ENCODE measurements at regions not wholly inside any gene's neighbourhood (a gene's known extent, or its start where the extent isn't known, plus 50 kb on each side); places are given as distances from the start of the nearest gene placed in this dataset.
"Not testable (repeated sequence)": the region's sequence is repeated elsewhere in the genome, so short reads cannot be mapped to it uniquely, and the experiment has no call there.

- no peak for DNase-seq (ENCODE audit: extremely low read depth, low read depth)
- no peak overlapping the region for H3K4me3 ChIP-seq (replicated peaks; ENCODE audit: low read depth, low read length)
- TF ChIP-seq CTCF (IDR thresholded peaks at IDR 0.05; ENCODE audit: low read depth, low read length, missing control alignments), result no peak
Measured at GRCh38 chr3:75254685-75255084, 409.4 kb upstream of the FRG2C start.

GRCh38 chr3:75258825-75259683 is 405.1 kb upstream of the FRG2C start:
- TF ChIP-seq CTCF (IDR thresholded peaks at IDR 0.05; ENCODE audit: low read depth, low read length, missing control alignments), result peak; percentile 11

DNA sequence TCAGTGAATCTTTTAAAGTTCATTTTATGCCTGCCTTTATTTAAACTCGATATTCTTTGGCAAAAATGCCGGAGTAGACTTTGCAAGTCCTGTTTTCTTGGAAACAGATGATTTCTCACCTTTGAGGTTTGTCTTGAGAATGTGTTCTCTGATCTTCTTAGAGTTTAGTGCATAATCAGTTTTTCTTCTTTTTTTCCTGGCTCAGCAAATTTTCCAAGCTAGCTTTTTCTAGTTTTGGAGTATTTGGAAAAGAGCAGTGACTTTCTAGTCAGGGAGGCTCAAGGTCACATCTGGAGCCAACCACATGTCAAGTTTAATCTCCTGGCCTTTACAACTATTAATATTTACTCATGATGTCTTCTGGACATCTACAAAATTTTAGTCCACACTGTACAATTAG is 403.2 kb upstream of the FRG2C start:
- H3K4me3 ChIP-seq (replicated peaks; ENCODE audit: low read depth, low read length); DNase-seq (ENCODE audit: extremely low read depth, low read depth): not testable (repeated sequence)

More at GRCh38 chr3:75258825-75259683, 405.1 kb upstream of the FRG2C start:
- H3K4me3 ChIP-seq (replicated peaks; ENCODE audit: low read depth, low read length); DNase-seq (ENCODE audit: extremely low read depth, low read depth): not testable (repeated sequence)

- TF ChIP-seq CTCF (IDR thresholded peaks at IDR 0.05; ENCODE audit: low read depth, low read length, missing control alignments), result no peak
- no peak overlapping the region for H3K4me3 ChIP-seq (replicated peaks; ENCODE audit: low read depth, low read length)
- DNase-seq (ENCODE audit: extremely low read depth, low read depth), result no peak
Measured at GRCh38 chr3:75262661-75263060, 401.5 kb upstream of the FRG2C start.

GRCh38 chr3:75265897-75266296 is 398.2 kb upstream of the FRG2C start:
- no peak for DNase-seq (ENCODE audit: extremely low read depth, low read depth)
- H3K4me3 ChIP-seq (replicated peaks; ENCODE audit: low read depth, low read length), result no peak overlapping the region
- TF ChIP-seq CTCF (IDR thresholded peaks at IDR 0.05; ENCODE audit: low read depth, low read length, missing control alignments), result no peak

GRCh38 chr3:75268576-75268975 is 395.6 kb upstream of the FRG2C start:
- DNase-seq (ENCODE audit: extremely low read depth, low read depth); H3K4me3 ChIP-seq (replicated peaks; ENCODE audit: low read depth, low read length): not testable (repeated sequence)

- not testable (repeated sequence) for DNase-seq (ENCODE audit: extremely low read depth, low read depth); H3K4me3 ChIP-seq (replicated peaks; ENCODE audit: low read depth, low read length)
Measured at GRCh38 chr3:75272237-75272636, 391.9 kb upstream of the FRG2C start.

DNA sequence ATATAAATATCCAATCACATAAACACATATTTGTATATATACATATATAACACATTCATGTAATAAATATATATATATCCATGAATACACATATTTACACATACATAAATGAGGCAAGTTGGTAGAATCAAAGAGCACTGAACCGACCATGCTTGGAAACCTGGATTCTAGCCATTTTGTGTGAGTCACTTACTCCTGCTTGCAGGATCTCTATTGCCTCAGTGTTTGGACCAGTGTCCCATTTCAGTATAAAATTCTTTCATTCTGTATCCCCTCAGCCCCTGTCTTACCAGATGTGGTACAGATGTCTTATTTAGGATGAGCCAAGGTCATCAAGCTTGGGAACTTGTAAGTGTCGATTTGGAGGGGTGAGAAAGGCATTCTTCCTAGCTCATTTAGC is 391.4 kb upstream of the FRG2C start:
- TF ChIP-seq CTCF (IDR thresholded peaks at IDR 0.05; ENCODE audit: low read depth, low read length, missing control alignments), result no peak
- H3K4me3 ChIP-seq (replicated peaks; ENCODE audit: low read depth, low read length), result no peak overlapping the region
- DNase-seq (ENCODE audit: extremely low read depth, low read depth), result peak; percentile 61

DNA sequence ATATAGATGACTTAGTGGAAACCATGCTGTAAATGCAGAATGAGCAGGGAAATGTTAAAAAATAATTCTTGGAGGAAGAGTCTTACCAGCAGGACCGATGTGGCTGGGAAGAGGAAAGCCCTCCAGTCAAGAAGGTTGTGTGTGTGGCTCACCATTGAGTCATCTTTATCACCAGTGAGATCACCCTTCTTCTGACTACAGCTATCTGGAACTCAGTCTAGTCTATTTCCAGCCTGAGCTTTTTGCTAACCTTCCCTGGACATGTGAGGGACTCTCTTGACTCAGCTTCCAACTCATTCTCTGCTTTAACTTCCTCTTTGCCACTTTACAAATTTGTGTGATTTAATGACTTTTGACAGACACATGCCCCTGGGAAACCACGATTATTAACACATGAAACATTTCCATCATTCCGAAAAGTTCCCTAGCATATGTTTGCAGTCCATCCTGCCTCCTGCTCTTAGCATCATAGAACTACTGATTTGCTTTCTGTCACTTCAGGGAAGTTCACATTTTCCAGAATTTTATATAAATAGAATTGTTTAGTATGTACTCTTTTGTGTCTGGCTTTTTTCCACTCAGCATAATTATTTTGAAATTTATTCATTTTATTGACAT is 378.5 kb upstream of the FRG2C start:
- H3K4me3 ChIP-seq (replicated peaks; ENCODE audit: low read depth, low read length), result not testable (repeated sequence)
- peak; percentile 17 for DNase-seq (ENCODE audit: extremely low read depth, low read depth)

DNA sequence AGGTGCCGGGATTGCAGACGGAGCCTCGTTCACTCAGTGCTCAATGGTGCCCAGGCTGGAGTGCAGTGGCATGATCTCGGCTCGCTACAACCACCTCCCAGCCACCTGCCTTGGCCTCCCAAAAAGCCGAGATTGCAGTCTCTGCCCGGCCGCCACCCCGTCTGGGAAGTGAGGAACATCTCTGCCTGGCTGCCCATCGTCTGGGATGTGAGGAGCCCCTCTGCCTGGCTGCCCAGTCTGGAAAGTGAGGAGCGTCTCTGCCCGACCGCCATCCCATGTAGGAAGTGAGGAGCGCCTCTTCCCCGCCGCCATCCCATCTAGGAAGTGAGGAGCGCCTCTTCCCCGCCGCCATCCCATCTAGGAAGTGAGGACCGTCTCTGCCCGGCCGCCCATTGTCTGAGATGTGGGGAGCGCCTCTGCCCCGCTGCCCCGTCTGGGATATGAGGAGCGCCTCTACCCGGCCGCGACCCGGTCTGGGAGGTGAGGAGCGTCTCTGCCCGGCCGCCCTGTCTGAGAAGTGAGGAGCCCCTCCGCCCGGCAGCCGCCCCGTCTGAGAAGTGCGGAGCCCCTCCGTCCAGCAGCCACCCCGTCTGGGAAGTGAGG is 375.1 kb upstream of the FRG2C start:
- not testable (repeated sequence) for H3K4me3 ChIP-seq (replicated peaks; ENCODE audit: low read depth, low read length); DNase-seq (ENCODE audit: extremely low read depth, low read depth)
